Raji (cell line): ENCODE measurements at regions not wholly inside any gene's neighbourhood (a gene's known extent, or its start where the extent isn't known, plus 50 kb on each side); places are given as distances from the start of the nearest gene placed in this dataset.

Experiments used
- POLR2A ChIP-seq: IDR thresholded peaks from 2 replicates; pipeline ENCODE4 v1.6.1; 2011; ENCODE audit warnings: low read depth, low read length, control low read depth; ENCODE audit not compliant: insufficient read depth

DNA sequence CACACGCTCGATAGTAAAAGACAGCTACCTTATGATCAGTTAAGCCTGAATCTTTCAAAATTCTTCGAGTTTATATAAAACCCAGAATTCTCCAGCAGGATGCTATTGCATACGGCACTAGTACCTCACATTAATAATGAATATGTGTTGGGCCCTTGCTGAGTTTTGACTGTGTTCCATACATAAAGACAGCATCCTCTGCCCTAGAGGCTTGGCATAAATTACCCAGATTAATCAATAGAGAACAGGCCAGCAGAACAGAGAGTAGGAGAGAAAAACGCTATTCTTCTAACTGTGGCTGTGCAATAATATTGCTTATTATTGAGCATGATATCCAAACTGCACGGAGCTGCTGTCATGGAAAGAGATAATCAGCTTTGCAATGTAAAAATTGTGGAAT is 194.3 kb downstream of the SOX11 start:
- TF ChIP-seq POLR2A = no peak

GRCh38 chr2:5888126-5888525 is 195.9 kb downstream of the SOX11 start:
- no peak for TF ChIP-seq POLR2A

DNA sequence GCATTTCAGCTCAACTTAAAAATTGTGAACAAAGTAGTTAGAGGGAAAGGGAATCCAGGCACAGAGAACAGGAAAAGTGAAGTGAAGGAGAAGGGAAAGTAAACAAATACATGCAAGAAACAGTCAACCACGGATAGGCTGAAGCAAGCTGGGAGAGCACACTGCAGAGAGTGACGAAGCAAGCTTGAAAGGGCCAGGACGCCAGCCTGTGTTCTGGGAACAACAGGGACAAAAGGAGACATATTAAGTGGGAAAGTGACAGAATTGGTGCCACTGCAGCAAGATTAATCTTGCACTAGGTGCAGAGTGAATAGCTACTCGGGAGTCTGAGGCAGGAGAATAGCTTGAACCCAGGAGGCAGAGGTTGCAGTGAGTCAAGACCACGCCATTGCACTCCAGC is 197.3 kb downstream of the SOX11 start:
- no peak for TF ChIP-seq POLR2A

GRCh38 chr2:5894355-5894754 is 202.2 kb downstream of the SOX11 start:
- TF ChIP-seq POLR2A = no peak

DNA sequence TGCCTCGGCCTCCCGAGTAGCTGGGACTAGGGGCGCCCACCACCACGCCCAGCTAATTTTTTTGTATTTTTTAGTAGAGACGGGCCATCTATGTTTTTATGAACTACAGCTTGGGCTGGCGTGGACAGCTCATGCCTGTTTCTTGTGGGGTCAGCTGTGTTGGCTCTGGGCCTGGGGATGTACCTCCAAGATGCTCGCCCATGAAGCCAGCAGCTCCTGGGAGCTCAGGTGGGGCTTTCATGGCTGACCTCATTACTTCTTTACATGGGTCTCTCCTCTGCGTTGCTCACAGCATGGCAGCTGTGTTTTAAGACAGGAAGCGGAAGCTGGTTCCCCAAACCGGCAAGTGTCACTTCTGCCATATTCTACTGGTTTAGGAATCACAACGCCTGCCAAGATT is 203.1 kb downstream of the SOX11 start:
- TF ChIP-seq POLR2A = no peak

GRCh38 chr2:5897249-5897648 is 205.1 kb downstream of the SOX11 start:
- no peak for TF ChIP-seq POLR2A

DNA sequence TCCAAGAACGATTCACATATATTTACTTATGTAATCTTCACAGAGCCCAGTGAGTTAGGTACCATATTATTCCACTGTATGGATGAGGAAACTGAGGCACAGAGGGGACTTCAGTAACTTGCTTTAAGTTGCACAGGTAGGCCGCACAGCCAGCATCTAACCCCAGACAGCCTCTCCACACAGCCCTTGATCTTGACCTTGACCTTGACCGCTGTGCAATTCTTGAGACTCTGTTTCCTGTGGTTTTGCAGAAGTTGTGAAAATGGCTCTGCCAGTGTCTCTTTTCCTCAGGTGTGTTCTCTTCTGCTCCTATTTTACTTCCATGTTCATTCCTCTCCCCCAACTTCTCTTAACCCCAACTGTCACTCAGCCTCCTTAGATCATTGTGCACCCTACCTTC is 206.5 kb downstream of the SOX11 start:
- TF ChIP-seq POLR2A = no peak

DNA sequence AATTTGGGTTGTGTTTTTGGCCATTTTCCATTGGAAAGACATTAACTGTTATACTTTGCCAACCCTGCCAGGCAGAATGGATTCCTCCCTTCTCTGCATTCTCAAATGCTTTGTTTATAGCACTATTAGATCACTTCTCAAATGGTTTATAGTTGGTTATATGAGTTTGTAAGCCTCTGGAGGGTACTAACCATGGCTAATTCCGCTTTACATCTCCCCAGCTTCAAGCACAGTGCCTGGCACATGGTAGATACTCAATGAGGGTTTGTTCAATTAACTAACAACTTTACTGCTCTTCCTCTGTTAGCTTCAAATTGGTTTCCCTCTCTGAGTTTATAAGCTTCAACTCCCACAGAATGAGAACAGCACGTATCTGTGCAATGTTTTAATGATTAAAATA is 213.5 kb downstream of the SOX11 start:
- no peak for TF ChIP-seq POLR2A

- TF ChIP-seq POLR2A = no peak
These were observed 215.9 kb downstream of the SOX11 start for GRCh38 chr2:5908071-5908470.

- no peak for TF ChIP-seq POLR2A
These were observed 219.5 kb downstream of the SOX11 start for GRCh38 chr2:5911718-5912117.

GRCh38 chr2:5913711-5914395 is 221.7 kb downstream of the SOX11 start:
- TF ChIP-seq POLR2A = no peak

DNA sequence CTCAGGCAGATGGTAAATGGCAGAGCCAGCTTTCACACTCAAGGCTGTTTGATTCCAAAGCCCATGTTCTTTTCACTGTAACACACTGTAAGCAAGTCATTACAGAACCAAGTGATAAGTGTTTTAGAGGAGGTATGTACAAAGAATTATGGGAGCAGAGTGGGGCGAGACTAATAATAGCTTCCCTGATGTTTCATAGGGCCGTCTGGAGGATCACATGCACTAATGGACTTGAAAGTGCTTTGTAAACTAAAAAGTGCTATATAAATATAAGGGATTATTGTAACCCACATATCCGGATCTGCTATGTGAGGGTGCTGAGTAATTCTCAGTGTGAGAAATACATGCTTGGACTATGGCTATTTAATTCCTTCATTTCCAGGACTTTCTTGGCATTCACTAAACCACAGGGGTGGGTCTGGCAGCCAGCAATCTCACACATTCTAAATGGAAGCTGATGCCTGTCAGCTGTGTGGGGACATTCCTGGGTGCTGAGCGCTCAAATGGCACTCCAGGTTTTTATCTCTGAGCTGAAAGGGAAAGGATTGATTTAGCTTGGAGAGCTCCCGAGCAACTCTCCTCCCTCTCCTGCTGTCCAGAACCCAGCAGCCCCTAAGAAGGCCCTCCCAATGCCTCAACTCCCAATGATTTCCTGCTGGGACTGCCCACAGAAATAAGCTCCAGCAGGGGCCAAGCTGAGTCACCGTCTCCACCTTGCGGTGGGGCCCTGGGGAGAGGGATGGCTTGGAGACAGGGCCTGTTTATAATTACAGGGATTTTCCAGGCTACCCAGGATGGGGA is 222.8 kb downstream of the SOX11 start:
- no peak for TF ChIP-seq POLR2A

DNA sequence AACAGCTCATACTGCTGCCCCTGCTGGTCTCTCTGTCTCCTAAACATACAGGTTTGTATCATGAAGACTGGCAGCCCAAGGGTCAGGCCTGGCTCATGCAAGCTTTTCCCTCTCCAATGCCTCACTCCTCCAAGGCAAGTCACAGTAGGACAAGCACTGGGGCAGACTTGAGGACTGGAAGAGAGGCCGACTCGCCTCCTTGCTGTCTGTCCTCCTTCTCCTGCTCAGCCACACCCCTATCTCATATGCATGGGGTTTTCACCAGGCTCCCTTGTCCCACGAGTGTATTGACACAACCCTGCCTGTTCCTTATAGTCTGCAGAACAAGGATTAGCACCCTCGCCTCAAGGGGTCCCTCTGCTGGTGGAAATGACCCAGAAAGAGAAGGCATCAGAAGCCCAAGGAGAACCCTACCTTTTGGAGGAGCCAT is 223.7 kb downstream of the SOX11 start:
- no peak for TF ChIP-seq POLR2A

- no peak for TF ChIP-seq POLR2A
These were observed 229.0 kb downstream of the SOX11 start for GRCh38 chr2:5921081-5921642.

DNA sequence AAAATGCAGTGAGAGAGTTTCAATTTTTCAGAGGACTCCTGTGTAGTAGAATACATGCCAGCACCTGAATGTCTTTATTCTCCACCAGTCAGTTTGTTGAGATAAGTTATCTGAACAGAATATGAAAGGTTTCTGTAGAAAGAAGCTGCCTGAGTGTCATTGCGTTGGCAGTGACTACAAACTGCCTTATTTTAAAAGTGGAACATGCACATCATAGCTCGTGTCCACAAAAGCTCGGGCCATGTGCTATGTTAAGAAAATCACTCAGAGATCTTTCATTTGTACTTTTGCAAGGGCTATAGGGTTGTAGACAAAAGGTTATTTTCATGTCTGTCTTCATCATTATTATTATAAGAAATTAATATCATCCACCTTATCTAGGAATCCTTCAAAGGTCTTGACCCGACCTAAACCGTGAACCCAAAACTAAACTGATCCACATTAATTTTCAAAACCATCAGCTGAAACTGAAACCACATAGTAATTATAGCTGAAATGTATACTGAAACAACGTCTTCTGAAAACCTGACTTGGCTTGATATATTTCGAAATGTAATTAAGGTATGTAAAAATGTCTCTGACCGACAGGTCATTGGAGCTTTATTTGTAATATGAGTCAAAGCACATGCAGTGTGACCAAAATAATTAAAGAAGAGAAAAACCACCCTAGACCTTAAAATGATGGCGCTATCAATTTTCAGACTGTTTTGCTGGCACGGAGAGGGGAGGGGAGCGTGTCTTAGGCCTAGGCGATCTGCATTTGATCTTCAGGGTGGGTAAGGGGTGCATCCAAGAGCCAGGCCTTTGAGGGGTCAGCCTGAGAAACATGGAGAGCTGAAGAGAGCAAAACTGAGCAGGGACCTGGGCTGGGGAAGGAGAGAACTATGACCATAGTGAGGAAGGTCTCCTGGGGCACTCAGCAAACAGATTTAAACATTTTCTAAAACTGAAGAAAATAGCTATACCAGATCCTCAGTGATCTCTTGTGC is 232.1 kb downstream of the SOX11 start:
- TF ChIP-seq POLR2A = no peak
